Heart left ventricle (tissue), 13 donors: ENCODE measurements at regions not wholly inside any gene's neighbourhood (a gene's known extent, or its start where the extent isn't known, plus 50 kb on each side); places are given as distances from the start of the nearest gene placed in this dataset.

Experiments
- CTCF ChIP-seq, 12 donors: fragments of 200-600 bp; sonication (generic) in 4 of 12; IDR thresholded peaks; one replicate each; pipeline versions ENCODE4 v1.5.0 to v1.8.0; 2018 to 2022; ENCODE audit warnings: antibody characterized with exemption in 12 of 12, mild to moderate bottlenecking in 5 of 12
- POLR2A ChIP-seq, 2 donors: fragments of 450-650 bp; IDR thresholded peaks; one replicate each; pipeline ENCODE4 v1.6.1; 2017; ENCODE audit warnings: antibody characterized with exemption in 2 of 2, mild to moderate bottlenecking in 2 of 2, moderate library complexity in 2 of 2
- donor health status: ischemic (EF 13 %, LVEDD 7.1; RV severe dilation, severe dysfunction).
- donor health status: DM: no; HTN: yes; CAD: no.
- donor health status: DM: no; HTN: no; CAD: no.
- donor health status: ischemic (EF 25% LVEDD 6.9; RV normal size, moderate dysfunction).
- donor health status: ischemic (EF 25% LVEDD 5.7; RV mildly dilated, moderate dysfunction).
- donor health status: ischemic (EF 35%, LVEDD 5.7; RV mildly dilated, moderate dysfunction).
- donor health status: nonischemic (EF 11% LVEDD 7.7; RV severe dilation, severe dysfunction).
- donor health status: DM: yes; HTN: yes; CAD: no.
- donor health status: PGD.
- donor health status: ischemic (EF 29% LVEDD 5.4; RV normal size, mild dysfunction).
- donor health status: nonischemic (EF 23%, LVEDD 6.1; RV moderate dilation, normal function).

- no peak for TF ChIP-seq CTCF (IDR thresholded peaks at IDR 0.05)
- no peak for TF ChIP-seq POLR2A (IDR thresholded peaks at IDR 0.05)
These were observed 73.5 kb upstream of the GRIN2A start for GRCh38 chr16:10255728-10256127.
